ENCODE measurements at regions not wholly inside any gene's neighbourhood (a gene's known extent, or its start where the extent isn't known, plus 50 kb on each side); places are given as distances from the start of the nearest gene placed in this dataset.

DNA sequence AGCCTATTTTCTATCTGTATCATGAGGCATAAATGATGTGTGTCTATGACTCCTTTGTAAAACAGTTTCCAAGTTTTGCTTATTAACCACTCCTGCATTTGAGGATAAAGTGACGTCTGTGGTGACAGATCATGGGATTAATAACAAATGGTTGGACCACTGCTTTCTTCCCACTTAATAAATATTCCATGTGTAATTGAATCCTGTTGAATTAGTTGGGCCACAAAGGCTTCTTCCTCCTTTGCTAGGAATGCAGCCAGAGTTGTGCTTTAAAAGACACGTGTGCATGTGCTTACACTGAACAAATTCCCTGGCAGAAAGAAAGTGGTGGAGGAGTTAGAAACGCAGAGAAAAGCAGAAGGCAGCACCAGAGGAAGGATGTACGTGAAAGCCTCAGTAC lies 150.2 kb downstream of the ACTBL2 start:
- Mint-ChIP-seq H3K27ac (no peak overlapping the region), H3K4me1 (ENCODE audit: low read depth) (peaks cover 5% of the 10 kb centered on the region), H3K27me3 (ENCODE audit: low read depth) (no peaks in the 10 kb centered on the region), H3K9me3 (no peaks in the 10 kb centered on the region), H3K36me3 (ENCODE audit: low read depth) (no peaks in the 10 kb centered on the region), H3K4me3 (no peak overlapping the region)

DNA sequence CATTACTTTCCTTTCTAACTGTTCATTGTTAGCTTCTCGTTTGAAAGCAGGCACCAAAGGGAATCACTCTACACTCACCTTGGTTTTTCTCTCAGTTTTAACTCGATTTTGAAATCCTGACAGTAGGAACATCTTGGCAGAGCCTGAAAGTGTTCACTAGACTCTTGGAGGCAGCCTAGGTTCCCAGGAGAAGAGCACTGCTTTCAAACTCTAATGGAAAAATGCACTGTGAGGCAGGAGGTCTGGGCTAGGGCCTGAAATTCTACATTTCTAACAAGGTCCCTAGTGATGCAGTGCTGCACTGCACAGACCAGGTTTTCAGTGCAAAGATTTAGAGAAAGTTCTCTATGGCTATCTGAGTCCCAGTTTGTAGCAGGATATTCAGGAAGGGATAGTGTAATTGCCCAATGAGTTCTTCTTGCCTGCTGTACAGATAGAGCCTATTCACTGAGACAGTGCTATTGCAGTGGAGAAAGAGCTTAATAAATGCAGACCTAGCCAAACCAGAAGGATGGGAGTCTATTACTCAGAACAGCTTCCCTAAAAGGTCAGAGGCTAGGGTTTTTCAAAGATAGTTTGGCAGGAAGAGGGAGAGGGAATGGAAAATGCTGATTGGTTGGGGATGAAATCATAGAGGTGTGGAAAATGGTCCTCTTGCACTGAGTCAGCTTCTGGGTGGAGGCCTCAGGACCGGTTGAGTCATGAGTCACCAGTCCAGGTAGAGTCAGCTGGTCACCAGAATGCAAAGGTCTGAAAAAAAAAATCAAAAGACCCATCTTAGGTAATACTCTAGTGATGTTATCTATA lies 153.9 kb downstream of the GPBP1 start:
- Mint-ChIP-seq H3K27ac (no peak overlapping the region), H3K9me3 (peaks cover 4% of the 10 kb centered on the region), H3K4me1 (ENCODE audit: low read depth) (peaks cover 9% of the 10 kb centered on the region), H3K4me3 (no peak overlapping the region), H3K27me3 (ENCODE audit: low read depth) (no peaks in the 10 kb centered on the region), H3K36me3 (ENCODE audit: low read depth) (no peaks in the 10 kb centered on the region)

DNA sequence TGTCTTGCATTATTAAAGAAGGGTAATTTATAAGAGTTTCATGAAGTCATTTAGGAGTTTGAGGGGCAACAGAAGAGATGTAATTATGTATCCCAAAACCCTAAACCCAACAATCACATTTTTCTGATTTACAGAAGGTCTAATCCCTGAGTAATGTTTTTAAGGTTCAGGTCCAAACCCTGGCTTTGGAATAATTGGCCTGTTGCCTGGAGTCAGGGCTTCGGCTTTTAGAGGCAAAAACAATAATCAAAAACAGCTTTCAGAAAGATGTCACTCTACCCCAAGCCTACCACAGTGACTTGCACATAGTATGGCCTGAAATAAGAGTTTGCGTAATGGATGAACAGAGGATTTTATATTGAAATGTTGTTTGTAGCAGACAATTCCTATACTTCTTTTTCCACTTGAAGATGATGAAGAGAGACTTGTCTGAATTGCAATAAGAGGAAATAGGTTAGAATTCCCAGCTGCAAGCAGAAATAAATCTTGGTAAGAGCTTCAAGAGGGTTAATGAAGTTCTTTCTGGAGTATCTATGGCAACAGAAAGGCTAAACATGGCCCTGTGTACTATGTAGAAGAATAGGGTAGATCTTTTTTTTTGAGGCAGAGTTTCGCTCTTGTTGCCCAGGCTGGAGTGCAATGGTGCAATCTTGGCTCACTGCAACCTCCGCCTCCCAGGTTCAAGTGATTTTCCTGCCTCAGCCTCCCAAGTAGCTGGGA lies 152.0 kb downstream of the GPBP1 start:
- H3K27ac Mint-ChIP-seq: no peak overlapping the region
- no peaks in the 10 kb centered on the region for H3K36me3 Mint-ChIP-seq (ENCODE audit: low read depth)
- peaks cover 4% of the 10 kb centered on the region for H3K9me3 Mint-ChIP-seq
- H3K27me3 Mint-ChIP-seq (ENCODE audit: low read depth): no peaks in the 10 kb centered on the region
- no peak overlapping the region for H3K4me3 Mint-ChIP-seq
- H3K4me1 Mint-ChIP-seq (ENCODE audit: low read depth): peaks cover 9% of the 10 kb centered on the region

- Mint-ChIP-seq H3K4me1 (ENCODE audit: low read depth) (peaks cover 9% of the 10 kb centered on the region), H3K36me3 (ENCODE audit: low read depth) (no peaks in the 10 kb centered on the region), H3K27ac (no peak overlapping the region), H3K9me3 (peaks cover 4% of the 10 kb centered on the region), H3K27me3 (ENCODE audit: low read depth) (no peaks in the 10 kb centered on the region), H3K4me3 (no peak overlapping the region)
Measured at GRCh38 chr5:57324861-57325260, 151.0 kb downstream of the GPBP1 start.

DNA sequence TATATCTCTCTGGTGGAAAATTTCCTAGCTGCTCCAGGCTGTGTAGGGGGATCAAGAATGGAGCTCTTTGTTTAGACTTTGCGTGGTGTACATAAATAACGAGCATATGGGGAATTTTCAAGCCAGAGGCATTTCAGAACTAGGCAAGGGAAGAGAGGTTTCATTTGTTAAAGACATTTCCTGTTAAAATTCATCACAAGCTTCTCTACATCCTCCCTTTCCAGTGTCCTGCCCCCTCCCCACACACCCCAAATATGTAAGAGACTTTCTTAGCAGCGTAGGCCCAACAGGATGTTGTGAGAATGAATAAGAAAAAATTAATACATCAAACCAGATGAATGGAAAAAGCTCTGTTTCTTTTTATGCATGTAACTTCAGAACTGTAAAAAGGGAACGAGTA lies 150.3 kb downstream of the GPBP1 start:
- Mint-ChIP-seq H3K9me3 (peaks cover 4% of the 10 kb centered on the region), H3K4me1 (ENCODE audit: low read depth) (peaks cover 9% of the 10 kb centered on the region), H3K36me3 (ENCODE audit: low read depth) (no peaks in the 10 kb centered on the region), H3K27ac (no peak overlapping the region), H3K27me3 (ENCODE audit: low read depth) (no peaks in the 10 kb centered on the region), H3K4me3 (no peak overlapping the region)

DNA sequence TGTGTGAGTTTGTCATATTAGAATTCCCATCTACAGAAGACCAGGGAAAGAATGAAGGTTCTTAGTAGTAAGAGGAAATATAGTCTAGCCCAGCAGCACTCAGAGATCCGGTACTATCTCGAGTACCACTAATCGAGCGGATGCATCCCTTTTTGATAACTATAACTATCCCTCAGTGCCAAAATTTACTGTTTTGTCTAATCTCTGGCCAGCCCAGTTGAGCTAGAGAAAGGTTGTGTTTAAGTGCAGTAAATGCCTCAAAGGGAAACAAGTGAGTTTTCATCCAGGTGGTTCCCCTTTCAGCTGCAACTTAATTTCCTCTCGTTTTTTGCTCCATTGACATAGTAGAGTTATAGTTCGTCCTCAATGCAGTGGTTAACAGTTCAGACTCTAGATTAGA lies 146.7 kb downstream of the GPBP1 start:
- Mint-ChIP-seq H3K27me3 (ENCODE audit: low read depth) (no peaks in the 10 kb centered on the region), H3K4me1 (ENCODE audit: low read depth) (peaks cover 5% of the 10 kb centered on the region), H3K4me3 (no peak overlapping the region), H3K9me3 (no peaks in the 10 kb centered on the region), H3K36me3 (ENCODE audit: low read depth) (no peaks in the 10 kb centered on the region), H3K27ac (no peak overlapping the region)

GRCh38 chr5:57319628-57320027 lies 145.8 kb downstream of the GPBP1 start:
- peaks cover 5% of the 10 kb centered on the region for H3K4me1 Mint-ChIP-seq (ENCODE audit: low read depth)
- H3K36me3 Mint-ChIP-seq (ENCODE audit: low read depth): no peaks in the 10 kb centered on the region
- H3K4me3 Mint-ChIP-seq: no peak overlapping the region
- H3K27ac Mint-ChIP-seq: no peak overlapping the region
- no peaks in the 10 kb centered on the region for H3K27me3 Mint-ChIP-seq (ENCODE audit: low read depth)
- no peaks in the 10 kb centered on the region for H3K9me3 Mint-ChIP-seq

- Mint-ChIP-seq H3K27ac (no peak overlapping the region), H3K4me3 (no peak overlapping the region), H3K9me3 (no peaks in the 10 kb centered on the region), H3K27me3 (ENCODE audit: low read depth) (no peaks in the 10 kb centered on the region), H3K36me3 (ENCODE audit: low read depth) (no peaks in the 10 kb centered on the region), H3K4me1 (ENCODE audit: low read depth) (no peaks in the 10 kb centered on the region)
Measured at GRCh38 chr5:57318251-57318650, 144.4 kb downstream of the GPBP1 start.

- Mint-ChIP-seq H3K4me1 (ENCODE audit: low read depth) (no peaks in the 10 kb centered on the region), H3K9me3 (no peaks in the 10 kb centered on the region), H3K27ac (peak overlapping the region; percentile 59), H3K36me3 (ENCODE audit: low read depth) (no peaks in the 10 kb centered on the region), H3K4me3 (no peak overlapping the region), H3K27me3 (ENCODE audit: low read depth) (no peaks in the 10 kb centered on the region)
Measured at GRCh38 chr5:57317341-57317740, 143.5 kb downstream of the GPBP1 start.

- peak overlapping the region; percentile 59 for H3K27ac Mint-ChIP-seq
- H3K4me1 Mint-ChIP-seq (ENCODE audit: low read depth): no peaks in the 10 kb centered on the region
- H3K27me3 Mint-ChIP-seq (ENCODE audit: low read depth): no peaks in the 10 kb centered on the region
- H3K36me3 Mint-ChIP-seq (ENCODE audit: low read depth): peaks cover 2% of the 10 kb centered on the region
- H3K4me3 Mint-ChIP-seq: no peak overlapping the region
- H3K9me3 Mint-ChIP-seq: no peaks in the 10 kb centered on the region
Measured at GRCh38 chr5:57316798-57317327, 143.0 kb downstream of the GPBP1 start.

DNA sequence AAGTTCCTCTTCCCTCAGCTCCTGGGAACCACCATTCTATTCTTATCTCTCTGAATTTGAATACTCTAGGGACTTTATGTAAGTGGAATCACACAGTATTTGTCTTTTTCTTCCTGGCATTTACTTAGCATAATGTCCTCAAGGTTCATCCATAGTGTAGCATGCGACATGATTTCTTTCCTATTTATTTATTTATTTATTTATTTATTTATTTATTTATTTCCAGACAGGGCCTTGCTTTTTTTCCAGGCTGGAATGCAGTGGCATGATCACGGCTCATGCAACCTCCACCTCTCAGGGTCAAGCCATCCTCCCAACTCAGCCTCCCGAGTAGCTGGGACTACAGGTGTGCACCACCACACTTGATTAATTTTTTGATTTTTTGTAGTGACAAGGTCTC lies 142.1 kb downstream of the GPBP1 start:
- H3K27me3 Mint-ChIP-seq (ENCODE audit: low read depth): no peaks in the 10 kb centered on the region
- H3K36me3 Mint-ChIP-seq (ENCODE audit: low read depth): peaks cover 2% of the 10 kb centered on the region
- no peak overlapping the region for H3K4me3 Mint-ChIP-seq
- no peaks in the 10 kb centered on the region for H3K4me1 Mint-ChIP-seq (ENCODE audit: low read depth)
- no peak overlapping the region for H3K27ac Mint-ChIP-seq
- H3K9me3 Mint-ChIP-seq: no peaks in the 10 kb centered on the region
